Left ventricle myocardium inferior (tissue), 1 donor: ENCODE measurements at regions not wholly inside any gene's neighbourhood (a gene's known extent, or its start where the extent isn't known, plus 50 kb on each side); places are given as distances from the start of the nearest gene placed in this dataset.
"Not testable (repeated sequence)": the region's sequence is repeated elsewhere in the genome, so short reads cannot be mapped to it uniquely, and the experiment has no call there.

Experiments
- DNase-seq: peaks from one replicate; pipeline ENCODE4 v3.0.0-alpha.2; 2020
- H3K27ac ChIP-seq: fragments of 200-600 bp; replicated peaks from 2 replicates; pipeline ENCODE4 v1.8.0; 2021
- H3K27me3 ChIP-seq: fragments of 200-600 bp; 2 replicates; pipeline ENCODE4 v1.8.0; 2021; ENCODE audit warnings: low read depth
- H3K36me3 ChIP-seq: fragments of 200-600 bp; 2 replicates; pipeline ENCODE4 v1.8.0; 2021
- H3K4me1 ChIP-seq: fragments of 200-600 bp; 2 replicates; pipeline ENCODE4 v1.8.0; 2021
- H3K4me3 ChIP-seq: fragments of 200-600 bp; 2 replicates; pipeline ENCODE4 v1.8.0; 2021; ENCODE audit warnings: mild to moderate bottlenecking, moderate library complexity
- H3K9me3 ChIP-seq: fragments of 200-600 bp; replicated peaks from 2 replicates; pipeline ENCODE4 v1.8.0; 2021
- intact Hi-C: fragments of 100-400 bp; cut with micrococcal nuclease; formaldehyde crosslinking; loops from one replicate; pipeline ENCODE4 v1.11.0; 2022
- TF ChIP-seq, protein P1 (sequence below): fragments of 200-600 bp; IDR thresholded peaks from 2 replicates; pipeline ENCODE4 v1.8.0; 2021; ENCODE audit warnings: antibody characterized with exemption, mild to moderate bottlenecking, borderline replicate concordance
- donor health status: DM: no; HTN: yes; CAD: no; lungs with severe emphysema.

DNA sequence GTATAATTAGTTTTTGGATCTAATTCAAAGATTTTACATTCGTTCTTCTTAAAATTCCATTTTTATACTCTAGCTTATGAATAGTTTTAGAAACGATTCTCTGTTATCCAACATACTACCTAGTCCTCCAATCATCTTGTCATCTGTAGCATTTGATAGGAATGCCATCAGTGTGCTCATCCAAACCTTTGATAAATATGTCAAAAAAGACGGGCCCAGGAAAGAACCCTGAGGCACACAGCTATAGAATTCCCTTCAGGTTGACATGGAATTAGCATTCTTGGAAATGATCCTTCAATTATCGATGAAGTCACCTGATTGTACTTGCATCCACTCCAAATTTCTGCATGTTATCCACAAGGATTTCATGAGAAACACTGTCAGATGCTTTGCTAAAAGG, 64.8 kb upstream of the EFNA5 start:
- H3K9me3 ChIP-seq: peaks cover 2% of the 10 kb centered on the region
- no peaks in the 10 kb centered on the region for H3K27me3 ChIP-seq
- DNase-seq: no peak
- H3K36me3 ChIP-seq: no peaks in the 10 kb centered on the region
- TF ChIP-seq, protein P1, sequence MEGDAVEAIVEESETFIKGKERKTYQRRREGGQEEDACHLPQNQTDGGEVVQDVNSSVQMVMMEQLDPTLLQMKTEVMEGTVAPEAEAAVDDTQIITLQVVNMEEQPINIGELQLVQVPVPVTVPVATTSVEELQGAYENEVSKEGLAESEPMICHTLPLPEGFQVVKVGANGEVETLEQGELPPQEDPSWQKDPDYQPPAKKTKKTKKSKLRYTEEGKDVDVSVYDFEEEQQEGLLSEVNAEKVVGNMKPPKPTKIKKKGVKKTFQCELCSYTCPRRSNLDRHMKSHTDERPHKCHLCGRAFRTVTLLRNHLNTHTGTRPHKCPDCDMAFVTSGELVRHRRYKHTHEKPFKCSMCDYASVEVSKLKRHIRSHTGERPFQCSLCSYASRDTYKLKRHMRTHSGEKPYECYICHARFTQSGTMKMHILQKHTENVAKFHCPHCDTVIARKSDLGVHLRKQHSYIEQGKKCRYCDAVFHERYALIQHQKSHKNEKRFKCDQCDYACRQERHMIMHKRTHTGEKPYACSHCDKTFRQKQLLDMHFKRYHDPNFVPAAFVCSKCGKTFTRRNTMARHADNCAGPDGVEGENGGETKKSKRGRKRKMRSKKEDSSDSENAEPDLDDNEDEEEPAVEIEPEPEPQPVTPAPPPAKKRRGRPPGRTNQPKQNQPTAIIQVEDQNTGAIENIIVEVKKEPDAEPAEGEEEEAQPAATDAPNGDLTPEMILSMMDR: no peak
- H3K4me3 ChIP-seq: no peak overlapping the region
- no peaks in the 10 kb centered on the region for H3K4me1 ChIP-seq
- no peak overlapping the region for H3K27ac ChIP-seq
- intact Hi-C loops: no loop called here

DNA sequence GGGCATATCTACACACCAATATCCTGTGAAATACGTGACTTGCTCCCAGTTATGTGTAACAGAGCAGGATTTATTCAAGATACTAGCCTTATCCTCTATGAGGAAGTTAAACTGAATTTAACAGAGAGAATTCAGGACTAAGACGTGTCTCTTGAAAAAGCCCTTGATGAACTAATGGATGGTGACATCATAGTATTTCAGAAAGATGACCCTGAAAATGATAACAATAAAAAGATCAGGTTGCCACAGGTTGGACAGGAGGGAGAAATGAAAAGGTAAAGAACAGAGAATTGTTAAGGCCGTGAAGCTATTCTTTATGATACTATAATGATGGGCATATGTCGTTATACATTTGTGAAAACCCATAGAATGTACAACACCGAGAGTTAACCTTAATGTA, 56.2 kb upstream of the EFNA5 start:
- Histone ChIP-seq H3K9me3 (peaks cover 17% of the 10 kb centered on the region), H3K27me3 (no peaks in the 10 kb centered on the region), H3K27ac (no peak overlapping the region), H3K36me3 (no peaks in the 10 kb centered on the region), H3K4me3 (no peak overlapping the region), H3K4me1 (no peaks in the 10 kb centered on the region)
- intact Hi-C loops: no loop called here
- DNase-seq: no peak
- TF ChIP-seq, protein P1: no peak

DNA sequence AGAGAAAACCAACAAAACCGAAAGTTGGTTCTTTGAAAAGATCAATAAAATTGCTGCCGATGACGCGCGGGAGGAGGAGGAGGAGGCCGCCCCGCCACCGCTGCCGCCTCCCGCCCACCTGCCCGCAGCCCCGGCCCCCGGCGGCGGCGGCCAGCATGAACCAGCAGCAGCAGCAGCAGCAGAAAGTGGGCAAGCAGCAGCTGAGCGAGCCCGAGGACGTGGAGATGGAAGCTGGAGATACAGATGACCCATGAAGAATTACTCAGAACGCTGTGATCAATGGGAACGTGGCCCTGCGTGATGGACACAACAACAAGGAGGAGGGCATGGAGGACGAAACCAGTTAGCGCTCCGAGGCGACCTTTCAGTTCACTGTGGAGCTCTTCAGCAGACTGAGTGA, 53.9 kb upstream of the EFNA5 start:
- H3K4me1 ChIP-seq: no peaks in the 10 kb centered on the region
- DNase-seq: no peak
- TF ChIP-seq, protein P1: no peak
- H3K9me3 ChIP-seq: peaks cover 38% of the 10 kb centered on the region
- intact Hi-C loops: no loop called here
- no peaks in the 10 kb centered on the region for H3K36me3 ChIP-seq
- H3K27me3 ChIP-seq: no peaks in the 10 kb centered on the region
- no peak overlapping the region for H3K4me3 ChIP-seq
- no peak overlapping the region for H3K27ac ChIP-seq

DNA sequence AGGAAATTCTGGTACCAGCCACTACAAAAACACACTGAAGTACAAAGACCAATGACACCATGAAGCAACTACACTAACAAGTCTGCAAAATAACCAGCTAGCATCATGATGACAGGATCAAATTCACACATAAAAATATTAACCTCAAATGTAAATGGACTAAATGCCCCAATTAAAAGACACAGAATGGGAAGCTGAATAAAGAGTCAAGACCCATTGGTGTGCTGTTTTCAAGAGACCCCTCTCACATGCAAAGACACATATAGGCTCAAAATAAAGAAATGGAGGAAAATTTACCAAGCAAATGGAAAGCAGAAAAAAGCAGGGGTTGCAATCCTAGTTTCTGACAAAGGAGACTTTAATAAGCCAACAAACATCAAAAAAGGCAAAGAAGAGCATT, 50.5 kb upstream of the EFNA5 start:
- H3K27me3 ChIP-seq, H3K27ac ChIP-seq, intact Hi-C loops, DNase-seq, H3K4me1 ChIP-seq, H3K4me3 ChIP-seq, H3K36me3 ChIP-seq: not testable (repeated sequence)
- peaks cover 64% of the 10 kb centered on the region for H3K9me3 ChIP-seq
